Activated T-helper 1 cell treated with anti-CD3 and anti-CD28 coated beads, Interleukin-12 subunit alpha, Interleukin-12 subunit beta, Interleukin-2, Interleukin-4 antibody, amounts not matched to agents 30 ng/mL and 10 ng/mL and 1 ng/mL, durations not matched to agents 14 hours and 24 hours and 36 hours (primary cell): ENCODE measurements at regions not wholly inside any gene's neighbourhood (a gene's known extent, or its start where the extent isn't known, plus 50 kb on each side); places are given as distances from the start of the nearest gene placed in this dataset.

Experiments used
- DNase-seq: peaks from one replicate; pipeline ENCODE4 v3.0.0; 2021; ENCODE audit warnings: low spot score
- H3K27ac Mint-ChIP-seq: one replicate; pipeline ENCODE4 v1.8.0; 2021; ENCODE audit warnings: mild to moderate bottlenecking, mixed read lengths
- H3K27me3 Mint-ChIP-seq: one replicate; pipeline ENCODE4 v1.8.0; 2022; ENCODE audit warnings: mild to moderate bottlenecking, moderate library complexity, mixed read lengths; ENCODE audit not compliant: insufficient read depth
- H3K36me3 Mint-ChIP-seq: one replicate; pipeline ENCODE4 v1.8.0; 2021; ENCODE audit warnings: low read depth, mixed read lengths
- H3K4me1 Mint-ChIP-seq: one replicate; pipeline ENCODE4 v1.8.0; 2021; ENCODE audit warnings: low read depth, mixed read lengths
- H3K4me3 Mint-ChIP-seq: one replicate; pipeline ENCODE4 v1.8.0; 2021; ENCODE audit warnings: mild to moderate bottlenecking, moderate library complexity, mixed read lengths
- H3K9me3 Mint-ChIP-seq: one replicate; pipeline ENCODE4 v1.8.0; 2021; ENCODE audit warnings: mixed read lengths
- intact Hi-C: fragments of 100-400 bp; cut with micrococcal nuclease; formaldehyde crosslinking; loops from one replicate; pipeline ENCODE4 v1.15.1; 2024

- intact Hi-C loops: no loop called here
- no peak for DNase-seq
- Mint-ChIP-seq H3K27ac (no peak overlapping the region), H3K9me3 (peaks cover 20% of the 10 kb centered on the region), H3K4me3 (no peak overlapping the region), H3K27me3 (no peaks in the 10 kb centered on the region), H3K36me3 (no peaks in the 10 kb centered on the region), H3K4me1 (no peaks in the 10 kb centered on the region)
Observed at GRCh38 chr13:90551253-90551652, 796.2 kb upstream of the MIR17HG start.

GRCh38 chr13:90552702-90553101 lies 794.8 kb upstream of the MIR17HG start:
- DNase-seq: no peak
- Mint-ChIP-seq H3K4me3 (no peak overlapping the region), H3K27ac (no peak overlapping the region), H3K36me3 (no peaks in the 10 kb centered on the region), H3K9me3 (peaks cover 19% of the 10 kb centered on the region), H3K27me3 (no peaks in the 10 kb centered on the region), H3K4me1 (no peaks in the 10 kb centered on the region)
- intact Hi-C loops: no loop called here

GRCh38 chr13:90553159-90553558 lies 794.3 kb upstream of the MIR17HG start:
- H3K27me3 Mint-ChIP-seq: no peaks in the 10 kb centered on the region
- no peak overlapping the region for H3K4me3 Mint-ChIP-seq
- no peak for DNase-seq
- intact Hi-C loops: no loop called here
- no peaks in the 10 kb centered on the region for H3K4me1 Mint-ChIP-seq
- H3K36me3 Mint-ChIP-seq: no peaks in the 10 kb centered on the region
- peaks cover 15% of the 10 kb centered on the region for H3K9me3 Mint-ChIP-seq
- H3K27ac Mint-ChIP-seq: no peak overlapping the region

- no peak for DNase-seq
- peaks cover 21% of the 10 kb centered on the region for H3K9me3 Mint-ChIP-seq
- no peak overlapping the region for H3K4me3 Mint-ChIP-seq
- no peak overlapping the region for H3K27ac Mint-ChIP-seq
- intact Hi-C loops: no loop called here
- H3K36me3 Mint-ChIP-seq: no peaks in the 10 kb centered on the region
- no peaks in the 10 kb centered on the region for H3K27me3 Mint-ChIP-seq
- H3K4me1 Mint-ChIP-seq: no peaks in the 10 kb centered on the region
Observed at GRCh38 chr13:90557626-90558025, 789.9 kb upstream of the MIR17HG start.

- Mint-ChIP-seq H3K4me1 (no peaks in the 10 kb centered on the region), H3K27me3 (no peaks in the 10 kb centered on the region), H3K27ac (no peak overlapping the region), H3K36me3 (no peaks in the 10 kb centered on the region), H3K9me3 (peaks cover 24% of the 10 kb centered on the region), H3K4me3 (no peak overlapping the region)
- intact Hi-C loops: no loop called here
- no peak for DNase-seq
Observed at GRCh38 chr13:90562443-90562842, 785.0 kb upstream of the MIR17HG start.

GRCh38 chr13:90564096-90564495 lies 783.4 kb upstream of the MIR17HG start:
- Mint-ChIP-seq H3K27me3 (no peaks in the 10 kb centered on the region), H3K36me3 (no peaks in the 10 kb centered on the region), H3K27ac (no peak overlapping the region), H3K9me3 (peaks cover 17% of the 10 kb centered on the region), H3K4me1 (no peaks in the 10 kb centered on the region), H3K4me3 (no peak overlapping the region)
- no peak for DNase-seq
- intact Hi-C loops: no loop called here

GRCh38 chr13:90564566-90564965 lies 782.9 kb upstream of the MIR17HG start:
- intact Hi-C loops: no loop called here
- Mint-ChIP-seq H3K4me1 (no peaks in the 10 kb centered on the region), H3K27ac (no peak overlapping the region), H3K36me3 (no peaks in the 10 kb centered on the region), H3K4me3 (no peak overlapping the region), H3K27me3 (no peaks in the 10 kb centered on the region), H3K9me3 (peaks cover 17% of the 10 kb centered on the region)
- DNase-seq: no peak

GRCh38 chr13:90565985-90566713 lies 781.3 kb upstream of the MIR17HG start:
- peaks cover 10% of the 10 kb centered on the region for H3K9me3 Mint-ChIP-seq
- intact Hi-C loops: no loop called here
- no peak overlapping the region for H3K4me3 Mint-ChIP-seq
- H3K27ac Mint-ChIP-seq: no peak overlapping the region
- no peaks in the 10 kb centered on the region for H3K36me3 Mint-ChIP-seq
- H3K4me1 Mint-ChIP-seq: no peaks in the 10 kb centered on the region
- DNase-seq: no peak
- no peaks in the 10 kb centered on the region for H3K27me3 Mint-ChIP-seq

- Mint-ChIP-seq H3K27ac (no peak overlapping the region), H3K9me3 (peaks cover 7% of the 10 kb centered on the region), H3K4me3 (no peak overlapping the region)
Observed at GRCh38 chr13:90568165-90568564, 779.3 kb upstream of the MIR17HG start.

GRCh38 chr13:90576067-90576466 lies 771.4 kb upstream of the MIR17HG start:
- Mint-ChIP-seq H3K4me1 (no peaks in the 10 kb centered on the region), H3K36me3 (no peaks in the 10 kb centered on the region), H3K9me3 (peaks cover 14% of the 10 kb centered on the region), H3K27ac (no peak overlapping the region), H3K4me3 (no peak overlapping the region), H3K27me3 (no peaks in the 10 kb centered on the region)
- intact Hi-C loops: no loop called here
- no peak for DNase-seq

More at GRCh38 chr13:90568165-90568564, 779.3 kb upstream of the MIR17HG start:
- no peak for DNase-seq
- intact Hi-C loops: no loop called here
- H3K36me3 Mint-ChIP-seq: no peaks in the 10 kb centered on the region
- no peaks in the 10 kb centered on the region for H3K4me1 Mint-ChIP-seq
- H3K27me3 Mint-ChIP-seq: no peaks in the 10 kb centered on the region

- no peaks in the 10 kb centered on the region for H3K27me3 Mint-ChIP-seq
- intact Hi-C loops: no loop called here
- H3K9me3 Mint-ChIP-seq: peaks cover 14% of the 10 kb centered on the region
- no peak overlapping the region for H3K27ac Mint-ChIP-seq
- DNase-seq: no peak
- H3K36me3 Mint-ChIP-seq: no peaks in the 10 kb centered on the region
- no peaks in the 10 kb centered on the region for H3K4me1 Mint-ChIP-seq
- no peak overlapping the region for H3K4me3 Mint-ChIP-seq
Observed at GRCh38 chr13:90577726-90578125, 769.8 kb upstream of the MIR17HG start.

GRCh38 chr13:90585392-90585791 lies 762.1 kb upstream of the MIR17HG start:
- Mint-ChIP-seq H3K27me3 (no peaks in the 10 kb centered on the region), H3K9me3 (peaks cover 9% of the 10 kb centered on the region), H3K4me1 (no peaks in the 10 kb centered on the region), H3K36me3 (no peaks in the 10 kb centered on the region), H3K4me3 (no peak overlapping the region), H3K27ac (no peak overlapping the region)
- DNase-seq: no peak
- intact Hi-C loops: no loop called here

GRCh38 chr13:90591260-90591926 lies 756.1 kb upstream of the MIR17HG start:
- no peaks in the 10 kb centered on the region for H3K36me3 Mint-ChIP-seq
- no peak for DNase-seq
- H3K9me3 Mint-ChIP-seq: peaks cover 4% of the 10 kb centered on the region
- intact Hi-C loops: no loop called here
- peak overlapping the region; percentile 16 for H3K27ac Mint-ChIP-seq
- H3K4me3 Mint-ChIP-seq: no peak overlapping the region
- H3K4me1 Mint-ChIP-seq: no peaks in the 10 kb centered on the region
- no peaks in the 10 kb centered on the region for H3K27me3 Mint-ChIP-seq
